Fibroblast of gingiva (primary cell): ENCODE measurements at regions not wholly inside any gene's neighbourhood (a gene's known extent, or its start where the extent isn't known, plus 50 kb on each side); places are given as distances from the start of the nearest gene placed in this dataset.

Experiments used
- DNase-seq: peaks from one replicate; pipeline ENCODE4 v3.0.0-alpha.2; 2011; ENCODE audit warnings: low read depth

- DNase-seq, result no peak
Observed at GRCh38 chr22:27204280-27204679, 546.9 kb downstream of the MIAT start.

DNA sequence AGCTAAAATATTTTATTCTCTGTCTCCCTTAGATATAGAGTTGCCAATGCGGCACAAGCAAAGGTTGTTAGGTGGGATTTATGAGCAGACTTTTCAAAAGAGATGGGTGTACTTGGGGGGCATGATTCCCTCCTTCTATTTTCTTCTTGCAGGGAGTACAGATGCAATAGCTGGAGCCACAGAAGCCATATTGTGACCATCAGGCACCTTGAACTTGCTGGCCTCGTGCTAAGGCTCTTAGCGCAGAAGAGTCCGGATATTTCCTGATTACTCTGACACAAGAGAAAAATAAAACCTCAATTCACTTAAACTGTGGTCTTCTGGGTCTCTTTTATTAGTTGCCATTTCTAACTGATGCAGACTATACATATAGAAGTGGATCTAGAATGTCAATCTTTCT is 547.4 kb downstream of the MIAT start:
- DNase-seq, result no peak

- DNase-seq, result no peak
Observed at GRCh38 chr22:27205492-27206373, 548.3 kb downstream of the MIAT start.

DNA sequence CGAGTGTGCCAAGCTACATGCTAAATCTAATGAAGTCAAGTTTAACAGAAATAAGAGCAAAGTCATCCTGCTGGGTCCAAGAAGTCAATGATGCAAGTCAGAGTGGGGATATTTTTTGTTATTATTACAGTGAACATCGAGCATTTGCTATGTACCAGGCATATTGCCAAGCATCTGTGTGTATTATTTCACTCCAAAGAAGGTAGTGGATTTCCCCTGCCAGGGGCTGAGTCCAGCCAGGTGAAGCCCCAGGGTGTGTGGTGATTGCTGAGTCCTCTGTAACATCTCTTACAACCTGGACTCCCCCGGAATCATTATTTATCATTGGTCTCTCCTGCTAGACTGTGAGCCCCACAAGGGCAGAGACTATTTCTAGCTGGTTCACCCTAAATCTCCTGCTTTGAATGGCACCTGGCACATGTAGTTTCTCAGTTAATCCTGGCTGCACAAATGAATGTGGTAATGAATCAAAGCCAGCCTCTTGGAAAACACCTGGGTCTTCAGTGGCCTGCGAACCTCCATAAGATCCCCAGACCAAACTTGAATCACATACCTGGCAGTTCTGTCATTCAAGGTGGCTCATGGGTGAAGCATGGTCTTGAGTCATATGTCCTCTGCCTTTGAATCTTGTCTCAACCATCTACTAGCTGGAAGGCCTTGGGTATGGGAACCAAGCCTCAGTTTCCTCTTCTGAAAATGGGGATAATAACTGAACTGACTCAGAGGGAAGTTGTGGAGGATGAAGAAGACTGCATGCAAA is 549.2 kb downstream of the MIAT start:
- DNase-seq, result no peak

GRCh38 chr22:27207266-27207665 is 549.9 kb downstream of the MIAT start:
- DNase-seq, result no peak

DNA sequence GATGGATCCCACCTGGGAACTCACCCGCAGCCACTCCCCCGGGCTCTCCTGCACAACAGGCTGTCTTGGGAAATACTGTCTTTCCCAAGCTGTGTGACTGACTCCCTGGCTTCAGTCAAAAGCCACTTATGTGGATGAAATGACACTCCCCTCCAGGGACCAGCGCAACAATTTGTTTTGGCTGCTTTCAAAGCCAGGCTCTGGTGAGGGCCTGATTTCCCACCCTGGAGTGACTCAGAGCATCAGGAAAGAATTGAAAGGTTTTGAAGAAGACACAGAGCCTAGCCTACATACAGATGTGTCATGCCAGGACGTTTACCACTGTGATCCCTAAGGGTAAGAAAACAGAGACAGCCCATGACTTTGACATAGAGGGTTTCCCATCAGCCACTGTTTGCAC is 550.5 kb downstream of the MIAT start:
- DNase-seq, result peak; percentile 67

DNA sequence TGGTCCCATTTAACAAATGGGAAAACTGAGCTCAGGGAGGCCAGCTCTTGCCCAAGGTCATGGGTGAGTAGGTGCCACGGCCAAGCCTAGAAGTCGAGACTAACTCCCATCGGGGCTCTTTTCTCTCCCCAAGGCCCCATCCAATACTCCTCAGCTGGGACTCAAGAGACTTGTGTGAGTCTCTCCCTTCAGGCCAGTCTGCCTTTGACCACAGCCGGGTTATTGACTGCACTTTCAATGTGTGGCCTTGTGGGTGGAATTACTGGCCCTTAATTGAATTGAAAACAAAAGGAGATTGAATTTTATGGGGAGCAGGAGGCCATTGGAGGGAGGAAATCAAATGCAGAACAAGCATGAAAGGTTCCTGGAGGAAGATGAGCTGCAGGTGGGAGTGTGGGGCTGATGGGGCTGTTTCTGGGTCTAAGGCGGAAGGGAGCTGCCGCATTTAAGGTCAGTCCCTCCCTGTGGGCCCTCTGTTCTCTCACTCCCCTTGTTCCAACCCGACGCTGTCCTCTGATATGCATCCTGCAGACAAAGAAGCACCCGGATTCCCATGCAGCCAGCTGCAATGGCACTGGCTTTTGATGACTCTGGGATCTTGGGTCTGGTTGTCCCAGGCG is 552.8 kb downstream of the MIAT start:
- DNase-seq, result no peak

DNA sequence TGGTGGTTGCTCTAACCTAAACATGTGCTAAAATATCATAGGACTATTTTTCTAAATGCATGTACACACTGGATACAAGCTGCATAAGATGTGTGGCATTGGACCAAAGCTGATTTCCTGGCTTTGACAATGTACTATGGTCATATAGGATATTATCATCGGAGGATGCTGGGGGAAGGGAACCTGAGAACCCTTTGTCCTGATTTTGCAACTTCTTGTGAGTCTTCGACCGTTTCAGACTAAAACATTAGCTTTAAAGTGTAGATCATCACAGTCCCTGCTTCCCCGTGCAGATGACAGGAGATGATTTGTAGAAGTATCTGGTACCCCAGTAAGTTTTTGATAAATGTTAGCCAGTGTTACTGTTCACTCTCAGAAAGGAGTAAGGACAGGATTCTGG is 554.7 kb downstream of the MIAT start:
- DNase-seq, result no peak

GRCh38 chr22:27212617-27213177 is 555.3 kb downstream of the MIAT start:
- DNase-seq, result peak; percentile 96

- DNase-seq, result no peak
Observed at GRCh38 chr22:27213294-27213693, 555.9 kb downstream of the MIAT start.

GRCh38 chr22:27213766-27214581 is 556.6 kb downstream of the MIAT start:
- DNase-seq, result peak; percentile 87

DNA sequence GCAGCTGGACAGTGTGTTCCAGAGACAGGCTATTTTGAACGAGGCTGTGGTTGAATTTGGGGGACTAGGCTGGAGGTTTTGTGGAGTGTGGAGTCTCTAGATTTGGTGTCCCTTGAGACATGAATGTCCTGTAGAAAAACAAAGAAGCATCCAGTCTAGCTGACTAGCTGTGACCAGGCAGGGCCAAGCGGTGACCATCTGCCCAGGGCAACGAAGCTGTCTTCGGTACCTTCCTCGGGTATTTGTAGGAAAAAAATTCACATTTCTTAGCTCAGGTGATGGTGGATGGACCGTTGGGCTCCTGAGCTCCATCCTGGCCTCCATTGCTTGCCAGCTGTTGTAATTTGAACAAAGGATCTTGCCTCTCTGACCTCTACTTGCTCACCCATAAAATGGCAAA is 557.3 kb downstream of the MIAT start:
- no peak for DNase-seq

- DNase-seq, result no peak
Observed at GRCh38 chr22:27215871-27216270, 558.5 kb downstream of the MIAT start.

DNA sequence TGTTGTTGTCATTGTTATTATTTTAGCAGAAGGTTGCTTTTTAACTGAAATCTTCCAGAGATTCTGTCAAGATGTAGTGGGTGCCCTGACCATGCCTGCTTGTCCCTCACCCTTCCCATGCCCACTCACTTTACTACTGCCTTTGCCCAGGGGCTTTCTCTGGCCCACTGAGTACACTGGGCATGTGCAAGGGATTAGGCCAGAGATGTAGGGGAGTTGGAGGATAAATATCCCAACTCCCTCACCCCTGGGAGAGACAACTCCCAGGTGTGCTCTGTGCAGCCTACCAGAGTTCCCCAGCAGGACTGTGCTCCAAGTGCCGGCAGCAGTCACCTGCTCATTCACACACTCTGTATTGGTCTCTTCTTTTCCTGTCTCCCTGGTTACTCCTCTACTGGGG is 559.1 kb downstream of the MIAT start:
- DNase-seq, result no peak

DNA sequence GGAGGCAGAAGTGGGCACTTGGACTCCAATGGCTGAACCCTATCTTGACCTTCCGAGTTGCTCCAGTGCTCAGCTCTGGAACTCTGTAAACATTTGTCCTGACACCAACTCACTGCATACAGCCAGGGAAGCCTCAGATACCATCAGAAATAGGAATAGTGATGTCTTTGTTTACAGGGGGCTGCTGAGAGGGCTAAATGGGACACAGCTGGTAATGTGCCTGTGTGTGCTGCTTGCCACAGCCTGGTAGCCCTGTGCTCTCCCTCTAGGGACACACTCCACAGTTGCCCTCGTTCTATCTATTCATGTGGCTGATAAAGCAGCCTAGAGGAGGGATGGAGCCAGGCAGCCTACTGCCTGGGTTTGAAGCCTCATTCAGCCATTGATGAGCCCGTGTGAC is 559.8 kb downstream of the MIAT start:
- DNase-seq, result no peak

- peak; percentile 66 for DNase-seq
Observed at GRCh38 chr22:27218012-27218920, 560.9 kb downstream of the MIAT start.

- DNase-seq, result no peak
Observed at GRCh38 chr22:27219036-27219435, 561.6 kb downstream of the MIAT start.

- DNase-seq, result peak; percentile 39
Observed at GRCh38 chr22:27220339-27220738, 563.0 kb downstream of the MIAT start.

GRCh38 chr22:27222178-27222577 is 564.8 kb downstream of the MIAT start:
- DNase-seq, result no peak

- peak; percentile 30 for DNase-seq
Observed at GRCh38 chr22:27223317-27224177, 566.2 kb downstream of the MIAT start.
